HEK293 (cell line): ENCODE measurements at regions not wholly inside any gene's neighbourhood (a gene's known extent, or its start where the extent isn't known, plus 50 kb on each side); places are given as distances from the start of the nearest gene placed in this dataset.
"Not testable (repeated sequence)": the region's sequence is repeated elsewhere in the genome, so short reads cannot be mapped to it uniquely, and the experiment has no call there.

Experiments
- ZBTB7A ChIP-seq: fragments of 450-650 bp; formaldehyde crosslinking; IDR thresholded peaks from 2 replicates; pipeline ENCODE4 v1.5.1; 2016; ENCODE audit warnings: low read depth, missing biosample characterization, missing genetic modification characterization
- ZFP69B ChIP-seq: fragments of 450-650 bp; formaldehyde crosslinking; IDR thresholded peaks from 2 replicates; pipeline ENCODE4 v1.5.1; 2016; ENCODE audit warnings: missing biosample characterization, missing genetic modification characterization
- ZNF747 ChIP-seq: fragments of 450-650 bp; formaldehyde crosslinking; IDR thresholded peaks from 2 replicates; pipeline ENCODE4 v1.5.1; 2016; ENCODE audit warnings: missing biosample characterization, missing genetic modification characterization
- TF ChIP-seq, protein P1 (sequence below): fragments of 450-650 bp; formaldehyde crosslinking; IDR thresholded peaks from 2 replicates; pipeline ENCODE4 v1.5.1; 2016; ENCODE audit warnings: missing biosample characterization, missing genetic modification characterization
- TF ChIP-seq, protein P2 (sequence below): fragments of 450-650 bp; formaldehyde crosslinking; IDR thresholded peaks from 2 replicates; pipeline ENCODE4 v1.5.1; 2017; ENCODE audit warnings: missing biosample characterization, missing genetic modification characterization

DNA sequence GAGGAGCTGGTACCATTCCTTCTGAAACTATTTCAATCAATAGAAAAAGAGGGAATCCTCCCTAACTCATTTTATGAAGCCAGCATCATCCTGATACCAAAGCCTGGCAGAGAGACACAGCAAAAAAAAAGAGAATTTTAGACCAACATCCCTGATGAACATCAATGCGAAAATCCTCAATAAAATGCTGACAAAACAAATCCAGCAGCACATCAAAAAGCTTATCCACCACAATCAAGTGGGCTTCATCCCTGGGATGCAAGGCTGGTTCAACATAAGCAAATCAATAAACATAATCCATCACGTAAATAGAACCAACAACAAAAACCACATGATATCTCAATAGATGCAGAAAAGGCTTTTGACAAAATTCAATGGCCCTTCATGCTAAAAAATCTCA is 216.0 kb upstream of the GNAI1 start:
- TF ChIP-seq, protein P1, sequence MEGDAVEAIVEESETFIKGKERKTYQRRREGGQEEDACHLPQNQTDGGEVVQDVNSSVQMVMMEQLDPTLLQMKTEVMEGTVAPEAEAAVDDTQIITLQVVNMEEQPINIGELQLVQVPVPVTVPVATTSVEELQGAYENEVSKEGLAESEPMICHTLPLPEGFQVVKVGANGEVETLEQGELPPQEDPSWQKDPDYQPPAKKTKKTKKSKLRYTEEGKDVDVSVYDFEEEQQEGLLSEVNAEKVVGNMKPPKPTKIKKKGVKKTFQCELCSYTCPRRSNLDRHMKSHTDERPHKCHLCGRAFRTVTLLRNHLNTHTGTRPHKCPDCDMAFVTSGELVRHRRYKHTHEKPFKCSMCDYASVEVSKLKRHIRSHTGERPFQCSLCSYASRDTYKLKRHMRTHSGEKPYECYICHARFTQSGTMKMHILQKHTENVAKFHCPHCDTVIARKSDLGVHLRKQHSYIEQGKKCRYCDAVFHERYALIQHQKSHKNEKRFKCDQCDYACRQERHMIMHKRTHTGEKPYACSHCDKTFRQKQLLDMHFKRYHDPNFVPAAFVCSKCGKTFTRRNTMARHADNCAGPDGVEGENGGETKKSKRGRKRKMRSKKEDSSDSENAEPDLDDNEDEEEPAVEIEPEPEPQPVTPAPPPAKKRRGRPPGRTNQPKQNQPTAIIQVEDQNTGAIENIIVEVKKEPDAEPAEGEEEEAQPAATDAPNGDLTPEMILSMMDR (tag by site-specific recombination): not testable (repeated sequence)
- not testable (repeated sequence) for TF ChIP-seq ZNF747, ZBTB7A, ZFP69B (tag by site-specific recombination)
- TF ChIP-seq, protein P2, sequence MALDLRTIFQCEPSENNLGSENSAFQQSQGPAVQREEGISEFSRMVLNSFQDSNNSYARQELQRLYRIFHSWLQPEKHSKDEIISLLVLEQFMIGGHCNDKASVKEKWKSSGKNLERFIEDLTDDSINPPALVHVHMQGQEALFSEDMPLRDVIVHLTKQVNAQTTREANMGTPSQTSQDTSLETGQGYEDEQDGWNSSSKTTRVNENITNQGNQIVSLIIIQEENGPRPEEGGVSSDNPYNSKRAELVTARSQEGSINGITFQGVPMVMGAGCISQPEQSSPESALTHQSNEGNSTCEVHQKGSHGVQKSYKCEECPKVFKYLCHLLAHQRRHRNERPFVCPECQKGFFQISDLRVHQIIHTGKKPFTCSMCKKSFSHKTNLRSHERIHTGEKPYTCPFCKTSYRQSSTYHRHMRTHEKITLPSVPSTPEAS (tag by site-specific recombination): not testable (repeated sequence)
